G401 (cell line): ENCODE measurements at regions not wholly inside any gene's neighbourhood (a gene's known extent, or its start where the extent isn't known, plus 50 kb on each side); places are given as distances from the start of the nearest gene placed in this dataset.

Experiments used
- DNase-seq: peaks from one replicate; pipeline ENCODE4 v3.0.0-alpha.2; 2015; ENCODE audit warnings: low spot score
- in situ Hi-C: cut with HindIII; loops from 2 replicates; pipeline ENCODE4 v1.10.0; 2016; ENCODE audit warnings: low sequenced_read_pairs, mixed read lengths

GRCh38 chr2:122739732-122740593 lies 984.5 kb downstream of the TSN start:
- in situ Hi-C loops = no loop called here

GRCh38 chr2:122740594-122740948 lies 985.1 kb downstream of the TSN start:
- DNase-seq = no peak
- in situ Hi-C loops = no loop called here

More at GRCh38 chr2:122739732-122740593, 984.5 kb downstream of the TSN start:
- DNase-seq = no peak

GRCh38 chr2:122741403-122741802 lies 986.0 kb downstream of the TSN start:
- in situ Hi-C loops = no loop called here
- DNase-seq = no peak

GRCh38 chr2:122743021-122743675 lies 987.7 kb downstream of the TSN start:
- in situ Hi-C loops = no loop called here
- DNase-seq = no peak

- DNase-seq = no peak
- in situ Hi-C loops = no loop called here
Measured at GRCh38 chr2:122745603-122746002, 990.2 kb downstream of the TSN start.

GRCh38 chr2:122747670-122748069 lies 992.2 kb downstream of the TSN start:
- no peak for DNase-seq
- in situ Hi-C loops = no loop called here

- in situ Hi-C loops = no loop called here
- DNase-seq = no peak
Measured at GRCh38 chr2:122748552-122749011, 993.1 kb downstream of the TSN start.

- in situ Hi-C loops = no loop called here
- DNase-seq = no peak
Measured at GRCh38 chr2:122749405-122749804, 994.0 kb downstream of the TSN start.

- in situ Hi-C loops = no loop called here
Measured at GRCh38 chr2:122750095-122750494, 994.6 kb downstream of the TSN start.

GRCh38 chr2:122750808-122751207 lies 995.4 kb downstream of the TSN start:
- in situ Hi-C loops = no loop called here
- no peak for DNase-seq

More at GRCh38 chr2:122750095-122750494, 994.6 kb downstream of the TSN start:
- DNase-seq = no peak

- DNase-seq = no peak
- in situ Hi-C loops = no loop called here
Measured at GRCh38 chr2:122753336-122753735, 997.9 kb downstream of the TSN start.

GRCh38 chr2:122754561-122754960 lies 999.1 kb downstream of the TSN start:
- no peak for DNase-seq
- in situ Hi-C loops = no loop called here

GRCh38 chr2:122755281-122755780 lies 999.9 kb downstream of the TSN start:
- no peak for DNase-seq
- in situ Hi-C loops = no loop called here

- in situ Hi-C loops = no loop called here
- no peak for DNase-seq
Measured at GRCh38 chr2:122758967-122759366, 1003.5 kb downstream of the TSN start.

- in situ Hi-C loops = no loop called here
- no peak for DNase-seq
Measured at GRCh38 chr2:122764014-122764413, 1008.6 kb downstream of the TSN start.

GRCh38 chr2:122780251-122780650 lies 1024.8 kb downstream of the TSN start:
- DNase-seq = no peak
- in situ Hi-C loops = no loop called here

GRCh38 chr2:122794100-122794499 lies 1038.6 kb downstream of the TSN start:
- DNase-seq = no peak
- in situ Hi-C loops = no loop called here

GRCh38 chr2:122795763-122796162 lies 1040.3 kb downstream of the TSN start:
- no peak for DNase-seq
- in situ Hi-C loops = no loop called here

- in situ Hi-C loops = no loop called here
Measured at GRCh38 chr2:122799391-122799790, 1043.9 kb downstream of the TSN start.

GRCh38 chr2:122800781-122801180 lies 1045.3 kb downstream of the TSN start:
- DNase-seq = no peak
- in situ Hi-C loops = no loop called here

More at GRCh38 chr2:122799391-122799790, 1043.9 kb downstream of the TSN start:
- DNase-seq = no peak
